ENCODE measurements at regions not wholly inside any gene's neighbourhood (a gene's known extent, or its start where the extent isn't known, plus 50 kb on each side); places are given as distances from the start of the nearest gene placed in this dataset.

GRCh38 chr7:17463511-17464085 is 165.1 kb downstream of the AHR start:
- FAIRE-seq (no peak), DNase-seq (ENCODE audit: insufficient read length, low spot score) (no peak)
- TF ChIP-seq, protein P1, sequence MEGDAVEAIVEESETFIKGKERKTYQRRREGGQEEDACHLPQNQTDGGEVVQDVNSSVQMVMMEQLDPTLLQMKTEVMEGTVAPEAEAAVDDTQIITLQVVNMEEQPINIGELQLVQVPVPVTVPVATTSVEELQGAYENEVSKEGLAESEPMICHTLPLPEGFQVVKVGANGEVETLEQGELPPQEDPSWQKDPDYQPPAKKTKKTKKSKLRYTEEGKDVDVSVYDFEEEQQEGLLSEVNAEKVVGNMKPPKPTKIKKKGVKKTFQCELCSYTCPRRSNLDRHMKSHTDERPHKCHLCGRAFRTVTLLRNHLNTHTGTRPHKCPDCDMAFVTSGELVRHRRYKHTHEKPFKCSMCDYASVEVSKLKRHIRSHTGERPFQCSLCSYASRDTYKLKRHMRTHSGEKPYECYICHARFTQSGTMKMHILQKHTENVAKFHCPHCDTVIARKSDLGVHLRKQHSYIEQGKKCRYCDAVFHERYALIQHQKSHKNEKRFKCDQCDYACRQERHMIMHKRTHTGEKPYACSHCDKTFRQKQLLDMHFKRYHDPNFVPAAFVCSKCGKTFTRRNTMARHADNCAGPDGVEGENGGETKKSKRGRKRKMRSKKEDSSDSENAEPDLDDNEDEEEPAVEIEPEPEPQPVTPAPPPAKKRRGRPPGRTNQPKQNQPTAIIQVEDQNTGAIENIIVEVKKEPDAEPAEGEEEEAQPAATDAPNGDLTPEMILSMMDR (IDR thresholded peaks at IDR 0.05; ENCODE audit: insufficient read depth, missing control alignments): no peak

DNA sequence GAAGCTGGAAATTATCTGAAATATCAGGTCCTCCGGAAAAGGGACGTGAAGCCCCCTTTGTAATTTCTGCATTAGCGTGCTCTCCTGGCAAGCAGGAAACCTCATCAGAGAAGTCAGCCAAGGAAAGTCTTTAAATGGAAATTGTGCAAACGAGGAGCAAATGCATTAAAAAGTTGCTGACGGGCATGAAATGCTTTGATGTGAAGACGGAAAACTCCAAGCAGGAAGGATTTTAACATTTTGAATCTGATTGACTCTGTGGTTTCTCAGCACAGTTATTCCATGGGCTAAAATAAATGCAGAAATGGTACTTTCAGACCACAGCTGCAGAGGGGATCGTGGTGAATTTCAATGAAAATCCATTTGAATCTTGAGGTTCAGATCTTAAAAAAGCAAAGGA is 167.8 kb downstream of the AHR start:
- TF ChIP-seq, protein P1 (IDR thresholded peaks at IDR 0.05; ENCODE audit: insufficient read depth, missing control alignments): no peak
- no peak for DNase-seq (ENCODE audit: insufficient read length, low spot score)
- FAIRE-seq: no peak

- TF ChIP-seq, protein P1 (IDR thresholded peaks at IDR 0.05; ENCODE audit: insufficient read depth, missing control alignments): no peak
- DNase-seq (ENCODE audit: insufficient read length, low spot score): no peak
Measured at GRCh38 chr7:17467386-17467945, 169.0 kb downstream of the AHR start.

DNA sequence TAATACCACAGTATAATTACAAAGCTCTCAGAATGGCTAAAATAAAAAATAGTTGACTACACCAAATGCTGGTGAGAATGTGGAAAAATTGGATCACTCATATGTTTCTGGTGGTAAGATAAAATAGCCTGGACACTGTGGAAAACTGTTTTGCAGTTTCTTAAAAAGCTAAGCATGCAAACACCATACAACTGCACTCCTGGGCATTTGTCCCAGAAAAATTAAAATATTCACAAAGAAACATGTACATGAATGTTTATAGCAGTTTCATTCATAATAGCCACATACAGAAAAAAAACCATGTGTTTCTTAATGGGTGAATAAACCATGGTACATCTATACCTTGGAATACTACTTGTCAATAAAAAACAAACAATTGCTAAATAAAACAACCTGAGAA is 172.9 kb downstream of the AHR start:
- FAIRE-seq (no peak), DNase-seq (ENCODE audit: insufficient read length, low spot score) (no peak)
- TF ChIP-seq, protein P1 (IDR thresholded peaks at IDR 0.05; ENCODE audit: insufficient read depth, missing control alignments): no peak

More at GRCh38 chr7:17467386-17467945, 169.0 kb downstream of the AHR start:
- FAIRE-seq: no peak

GRCh38 chr7:17472518-17472917 is 174.1 kb downstream of the AHR start:
- no peak for DNase-seq (ENCODE audit: insufficient read length, low spot score)
- TF ChIP-seq, protein P1 (IDR thresholded peaks at IDR 0.05; ENCODE audit: insufficient read depth, missing control alignments): no peak
- no peak for FAIRE-seq

- no peak for DNase-seq (ENCODE audit: insufficient read length, low spot score)
- TF ChIP-seq, protein P1 (IDR thresholded peaks at IDR 0.05; ENCODE audit: insufficient read depth, missing control alignments): no peak
- no peak for FAIRE-seq
Measured at GRCh38 chr7:17472939-17473338, 174.5 kb downstream of the AHR start.

- FAIRE-seq: no peak
Measured at GRCh38 chr7:17474724-17475344, 176.4 kb downstream of the AHR start.

More at GRCh38 chr7:17474724-17475344, 176.4 kb downstream of the AHR start:
- TF ChIP-seq, protein P1 (IDR thresholded peaks at IDR 0.05; ENCODE audit: insufficient read depth, missing control alignments): no peak
- DNase-seq (ENCODE audit: insufficient read length, low spot score): no peak
